HEK293 (cell line): ENCODE measurements at regions not wholly inside any gene's neighbourhood (a gene's known extent, or its start where the extent isn't known, plus 50 kb on each side); places are given as distances from the start of the nearest gene placed in this dataset.

Source experiments
- CTCF ChIA-PET: fragments of 350-600 bp; formaldehyde crosslinking; extraction: SDS; loops from one replicate; lab custom pipeline; 2021; ENCODE audit warnings: antibody characterized with exemption; lab: Yijun Ruan, JAX
- POLR2A ChIA-PET: fragments of 300-600 bp; formaldehyde crosslinking; extraction: SDS; loops from one replicate; lab custom pipeline; 2020; ENCODE audit warnings: antibody characterized with exemption, inconsistent platforms; lab: Yijun Ruan, JAX
- H3K27ac ChIP-seq: fragments of 200-500 bp; sonication (Bioruptor generic); 2 replicates; pipeline ENCODE4 v1.5.1; 2014; ENCODE audit warnings: low read depth, low read length, control low read depth, inconsistent platforms; ENCODE audit errors: extremely low read depth
- H3K36me3 ChIP-seq, 2 experiments: fragments of 200-500 bp in 1 of 2; sonication (Bioruptor generic) in 1 of 2; 1 replicate in 1 of 2; 2 replicates in 1 of 2; pipeline ENCODE4 v1.5.1; 2014 to 2017; ENCODE audit warnings: inconsistent platforms in 2 of 2, low read length in 2 of 2; ENCODE audit not compliant: control insufficient read depth in 2 of 2, insufficient read depth in 1 of 2
- H3K4me1 ChIP-seq: fragments of 200-500 bp; sonication (Bioruptor generic); 2 replicates; pipeline ENCODE4 v1.5.1; 2014; ENCODE audit warnings: mild to moderate bottlenecking, low read length, inconsistent platforms; ENCODE audit not compliant: control insufficient read depth, insufficient read depth
- H3K4me3 ChIP-seq: 2 replicates; pipeline ENCODE4 v1.5.1; 2011; ENCODE audit warnings: low read depth, mild to moderate bottlenecking, control low read depth, low read length, moderate library complexity
- H3K9me3 ChIP-seq: fragments of 200-500 bp; sonication (Bioruptor generic); 2 replicates; pipeline ENCODE4 v1.5.1; 2014; ENCODE audit warnings: low read depth, low read length, inconsistent platforms; ENCODE audit not compliant: control insufficient read depth, insufficient read depth
- GLI2 ChIP-seq: fragments of 450-650 bp; formaldehyde crosslinking; IDR thresholded peaks from 2 replicates; pipeline ENCODE4; 2017; ENCODE audit warnings: missing biosample characterization, missing genetic modification characterization, low read depth, borderline replicate concordance
- HOXA7 ChIP-seq: sonication (generic); formaldehyde crosslinking; IDR thresholded peaks from 2 replicates; pipeline ENCODE4 v1.8.1; 2022; ENCODE audit warnings: missing genetic modification reagents, borderline replicate concordance
- KLF9 ChIP-seq: fragments of 450-650 bp; formaldehyde crosslinking; IDR thresholded peaks from 2 replicates; pipeline ENCODE4 v1.5.1; 2016; ENCODE audit warnings: missing biosample characterization, missing genetic modification characterization, low read depth
- SETDB1 ChIP-seq: IDR thresholded peaks from one replicate; pipeline ENCODE4 v1.6.1; 2017; ENCODE audit warnings: mild to moderate bottlenecking, low read length, moderate library complexity, mixed read lengths; ENCODE audit not compliant: insufficient read length
- YY2 ChIP-seq: fragments of 450-650 bp; formaldehyde crosslinking; IDR thresholded peaks from 2 replicates; pipeline ENCODE4 v1.5.1; 2016; ENCODE audit warnings: missing biosample characterization, missing genetic modification characterization
- ZBTB48 ChIP-seq: fragments of 450-650 bp; formaldehyde crosslinking; IDR thresholded peaks from 2 replicates; pipeline ENCODE4 v1.5.1; 2016; ENCODE audit warnings: missing biosample characterization, missing genetic modification characterization
- ZFHX2 ChIP-seq: fragments of 450-650 bp; formaldehyde crosslinking; conservative IDR thresholded peaks from 2 replicates; pipeline ENCODE4 v1.5.1; 2016; ENCODE audit warnings: missing biosample characterization, missing genetic modification characterization
- ZNF132 ChIP-seq: fragments of 450-650 bp; formaldehyde crosslinking; IDR thresholded peaks from 2 replicates; pipeline ENCODE4 v1.5.1; 2017; ENCODE audit warnings: missing biosample characterization, missing genetic modification characterization, borderline replicate concordance
- ZNF138 ChIP-seq: fragments of 450-650 bp; formaldehyde crosslinking; IDR thresholded peaks from 2 replicates; pipeline ENCODE4 v1.5.1; 2016; ENCODE audit warnings: missing biosample characterization, missing genetic modification characterization, borderline replicate concordance
- ZNF184 ChIP-seq: fragments of 450-650 bp; IDR thresholded peaks from 2 replicates; pipeline ENCODE4 v1.5.1; 2018; ENCODE audit warnings: missing biosample characterization, mild to moderate bottlenecking, missing genetic modification characterization
- ZNF23 ChIP-seq: fragments of 450-650 bp; formaldehyde crosslinking; IDR thresholded peaks from 2 replicates; pipeline ENCODE4 v1.5.1; 2016; ENCODE audit warnings: missing biosample characterization, missing genetic modification characterization, borderline replicate concordance
- ZNF239 ChIP-seq: fragments of 450-650 bp; formaldehyde crosslinking; IDR thresholded peaks from 2 replicates; pipeline ENCODE4 v1.5.1; 2016; ENCODE audit warnings: missing biosample characterization, missing genetic modification characterization
- ZNF404 ChIP-seq: fragments of 450-650 bp; formaldehyde crosslinking; IDR thresholded peaks from 2 replicates; pipeline ENCODE4 v1.5.1; 2017; ENCODE audit warnings: missing biosample characterization, missing genetic modification characterization
- ZNF416 ChIP-seq: fragments of 450-650 bp; formaldehyde crosslinking; IDR thresholded peaks from 2 replicates; pipeline ENCODE4 v1.5.1; 2016; ENCODE audit warnings: missing biosample characterization, missing genetic modification characterization
- ZNF501 ChIP-seq: fragments of 450-650 bp; formaldehyde crosslinking; IDR thresholded peaks from 2 replicates; pipeline ENCODE4 v1.5.1; 2016; ENCODE audit warnings: missing biosample characterization, missing genetic modification characterization
- ZNF561 ChIP-seq: fragments of 450-650 bp; IDR thresholded peaks from 2 replicates; pipeline ENCODE4 v1.5.1; 2018; ENCODE audit warnings: missing biosample characterization, missing genetic modification characterization, borderline replicate concordance
- ZNF571 ChIP-seq: fragments of 450-650 bp; formaldehyde crosslinking; IDR thresholded peaks from 2 replicates; pipeline ENCODE4 v1.5.0; 2017; ENCODE audit warnings: missing biosample characterization, missing genetic modification characterization
- ZNF600 ChIP-seq: fragments of 450-650 bp; formaldehyde crosslinking; IDR thresholded peaks from 2 replicates; pipeline ENCODE4 v1.5.1; 2016; ENCODE audit warnings: missing biosample characterization, missing genetic modification characterization
- ZNF670 ChIP-seq: fragments of 450-650 bp; formaldehyde crosslinking; IDR thresholded peaks from 2 replicates; pipeline ENCODE4 v1.5.1; 2016; ENCODE audit warnings: missing biosample characterization, missing genetic modification characterization, low read depth
- ZNF776 ChIP-seq: fragments of 450-650 bp; formaldehyde crosslinking; IDR thresholded peaks from 2 replicates; pipeline ENCODE4 v1.5.0; 2017; ENCODE audit warnings: missing biosample characterization, missing genetic modification characterization, borderline replicate concordance
- ZSCAN23 ChIP-seq: fragments of 450-650 bp; formaldehyde crosslinking; IDR thresholded peaks from 2 replicates; pipeline ENCODE4 v1.5.1; 2016; ENCODE audit warnings: missing biosample characterization, missing genetic modification characterization
- ZXDB ChIP-seq: fragments of 450-650 bp; formaldehyde crosslinking; IDR thresholded peaks from 2 replicates; pipeline ENCODE4 v1.5.1; 2016; ENCODE audit warnings: missing biosample characterization, missing genetic modification characterization
- TF ChIP-seq, protein P1 (sequence below): IDR thresholded peaks from 2 replicates; pipeline ENCODE4 v1.6.1; 2011; ENCODE audit warnings: mild to moderate bottlenecking, low read depth, low read length, borderline replicate concordance
- TF ChIP-seq, protein P2 (sequence below): fragments of 450-650 bp; formaldehyde crosslinking; IDR thresholded peaks from 2 replicates; pipeline ENCODE4 v1.5.1; 2016; ENCODE audit warnings: missing biosample characterization, missing genetic modification characterization
- TF ChIP-seq, protein P3 (sequence below): fragments of 450-650 bp; formaldehyde crosslinking; IDR thresholded peaks from 2 replicates; pipeline ENCODE4 v1.5.1; 2017; ENCODE audit warnings: missing biosample characterization, missing genetic modification characterization

DNA sequence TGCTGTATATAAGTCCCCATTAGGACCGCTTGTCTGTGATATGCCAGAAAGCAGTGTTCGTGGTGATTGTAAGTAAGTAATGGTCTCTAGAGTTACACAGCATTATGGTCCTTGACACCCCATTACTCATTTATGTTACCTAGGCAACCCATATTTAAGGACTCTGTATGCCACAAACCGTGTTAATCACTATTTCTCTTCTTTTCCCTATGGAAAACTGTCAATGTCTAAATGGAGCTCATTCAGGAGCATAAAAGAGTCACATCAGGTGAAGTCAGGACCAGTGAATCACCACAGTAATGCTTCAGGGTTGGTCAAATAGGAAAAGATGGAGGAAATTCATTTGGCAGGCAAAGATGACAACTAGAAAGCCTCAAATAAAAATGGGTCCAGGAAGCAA, 146.6 kb upstream of the PEX5L start:
- no peaks in the 10 kb centered on the region for H3K36me3 ChIP-seq
- H3K9me3 ChIP-seq, result no peaks in the 10 kb centered on the region
- POLR2A ChIA-PET, result no interaction called here
- no peaks in the 10 kb centered on the region for H3K4me1 ChIP-seq
- CTCF ChIA-PET, result interaction anchor here (0.6 kb wide), 1 partner anchor 20 kb away, joined by 3 read pairs; no protein-coding TSS in a partner anchor
- no peak overlapping the region for H3K27ac ChIP-seq
- H3K4me3 ChIP-seq, result no peak overlapping the region
- TF ChIP-seq ZFHX2 (tag by site-specific recombination) (no peak), ZNF670 (tag by site-specific recombination) (no peak), ZNF404 (tag by site-specific recombination) (no peak), ZNF239 (tag by site-specific recombination) (no peak), ZNF138 (tag by site-specific recombination) (no peak), ZSCAN23 (no peak), ZNF501 (tag by site-specific recombination) (no peak), ZNF776 (no peak), ZNF600 (no peak), GLI2 (tag by site-specific recombination) (no peak), HOXA7 (CRISPR knock-in tag) (no peak), KLF9 (no peak), ZNF416 (tag by site-specific recombination) (no peak), ZNF132 (tag by site-specific recombination) (no peak), ZNF571 (tag by site-specific recombination) (no peak), ZNF184 (tag by site-specific recombination) (no peak)
- TF ChIP-seq, protein P1, sequence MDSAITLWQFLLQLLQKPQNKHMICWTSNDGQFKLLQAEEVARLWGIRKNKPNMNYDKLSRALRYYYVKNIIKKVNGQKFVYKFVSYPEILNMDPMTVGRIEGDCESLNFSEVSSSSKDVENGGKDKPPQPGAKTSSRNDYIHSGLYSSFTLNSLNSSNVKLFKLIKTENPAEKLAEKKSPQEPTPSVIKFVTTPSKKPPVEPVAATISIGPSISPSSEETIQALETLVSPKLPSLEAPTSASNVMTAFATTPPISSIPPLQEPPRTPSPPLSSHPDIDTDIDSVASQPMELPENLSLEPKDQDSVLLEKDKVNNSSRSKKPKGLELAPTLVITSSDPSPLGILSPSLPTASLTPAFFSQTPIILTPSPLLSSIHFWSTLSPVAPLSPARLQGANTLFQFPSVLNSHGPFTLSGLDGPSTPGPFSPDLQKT, result no peak

DNA sequence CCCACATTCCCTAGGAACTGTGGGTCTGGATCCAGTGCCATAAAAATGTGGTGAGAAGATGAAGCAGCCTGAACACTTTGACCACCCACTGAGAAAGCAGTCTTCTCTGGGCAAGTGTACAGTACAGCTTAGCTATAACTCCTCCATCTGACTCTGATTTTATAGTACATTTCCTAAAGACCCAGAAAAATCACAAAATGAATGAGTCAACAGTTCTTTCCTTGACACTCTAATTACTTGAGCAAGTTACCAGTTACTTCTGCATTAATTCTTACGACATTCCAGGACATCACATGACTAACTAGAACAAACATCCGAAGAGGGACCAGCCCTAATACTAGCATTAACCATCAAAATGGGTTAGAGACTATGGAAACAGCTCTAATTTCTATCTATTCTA, 148.1 kb upstream of the PEX5L start:
- Histone ChIP-seq H3K4me3 (no peak overlapping the region), H3K36me3 (no peaks in the 10 kb centered on the region), H3K9me3 (no peaks in the 10 kb centered on the region), H3K27ac (no peak overlapping the region), H3K4me1 (no peaks in the 10 kb centered on the region)
- no peak for TF ChIP-seq ZNF23
- TF ChIP-seq, protein P2, sequence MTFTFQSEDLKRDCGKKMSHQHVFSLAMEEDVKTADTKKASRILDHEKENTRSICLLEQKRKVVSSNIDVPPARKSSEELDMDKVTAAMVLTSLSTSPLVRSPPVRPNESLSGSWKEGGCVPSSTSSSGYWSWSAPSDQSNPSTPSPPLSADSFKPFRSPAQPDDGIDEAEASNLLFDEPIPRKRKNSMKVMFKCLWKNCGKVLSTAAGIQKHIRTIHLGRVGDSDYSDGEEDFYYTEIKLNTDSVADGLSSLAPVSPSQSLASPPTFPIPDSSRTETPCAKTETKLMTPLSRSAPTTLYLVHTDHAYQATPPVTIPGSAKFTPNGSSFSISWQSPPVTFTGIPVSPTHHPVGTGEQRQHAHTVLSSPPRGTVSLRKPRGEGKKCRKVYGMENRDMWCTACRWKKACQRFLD (tag by site-specific recombination), result no peak
- TF ChIP-seq, protein P3, sequence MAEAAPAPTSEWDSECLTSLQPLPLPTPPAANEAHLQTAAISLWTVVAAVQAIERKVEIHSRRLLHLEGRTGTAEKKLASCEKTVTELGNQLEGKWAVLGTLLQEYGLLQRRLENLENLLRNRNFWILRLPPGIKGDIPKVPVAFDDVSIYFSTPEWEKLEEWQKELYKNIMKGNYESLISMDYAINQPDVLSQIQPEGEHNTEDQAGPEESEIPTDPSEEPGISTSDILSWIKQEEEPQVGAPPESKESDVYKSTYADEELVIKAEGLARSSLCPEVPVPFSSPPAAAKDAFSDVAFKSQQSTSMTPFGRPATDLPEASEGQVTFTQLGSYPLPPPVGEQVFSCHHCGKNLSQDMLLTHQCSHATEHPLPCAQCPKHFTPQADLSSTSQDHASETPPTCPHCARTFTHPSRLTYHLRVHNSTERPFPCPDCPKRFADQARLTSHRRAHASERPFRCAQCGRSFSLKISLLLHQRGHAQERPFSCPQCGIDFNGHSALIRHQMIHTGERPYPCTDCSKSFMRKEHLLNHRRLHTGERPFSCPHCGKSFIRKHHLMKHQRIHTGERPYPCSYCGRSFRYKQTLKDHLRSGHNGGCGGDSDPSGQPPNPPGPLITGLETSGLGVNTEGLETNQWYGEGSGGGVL, result no peak
- TF ChIP-seq ZNF561 (tag by site-specific recombination), result no peak
- TF ChIP-seq YY2 (tag by site-specific recombination), result no peak
- TF ChIP-seq SETDB1, result no peak
- no peak for TF ChIP-seq ZXDB
- no peak for TF ChIP-seq ZBTB48 (tag by site-specific recombination)
- ChIA-PET CTCF (no interaction called here), POLR2A (no interaction called here)
